ENCODE measurements at regions not wholly inside any gene's neighbourhood (a gene's known extent, or its start where the extent isn't known, plus 50 kb on each side); places are given as distances from the start of the nearest gene placed in this dataset.

- no peak for TF ChIP-seq SPI1 (IDR thresholded peaks at IDR 0.05; ENCODE audit: low read depth, low read length)
- TF ChIP-seq POLR2AphosphoS5 (IDR thresholded peaks at IDR 0.05; ENCODE audit: low read depth, low read length) = no peak
- TF ChIP-seq TAF1 (IDR thresholded peaks at IDR 0.05; ENCODE audit: low read depth, low read length) = no peak
- no peak for TF ChIP-seq POLR2A (IDR thresholded peaks at IDR 0.05; ENCODE audit: low read depth, low read length)
Measured at GRCh38 chr5:118762291-118762690, 226.1 kb downstream of the DTWD2 start.
